ENCODE measurements at regions not wholly inside any gene's neighbourhood (a gene's known extent, or its start where the extent isn't known, plus 50 kb on each side); places are given as distances from the start of the nearest gene placed in this dataset.

- TF ChIP-seq CTCF (IDR thresholded peaks at IDR 0.05; ENCODE audit: low read depth, low read length) (no peak), EZH2phosphoT487 (IDR thresholded peaks at IDR 0.05; ENCODE audit: low read depth) (no peak)
Measured at GRCh38 chrX:140432346-140433175, 72.3 kb downstream of the SOX3 start.

Data from OCI-LY3 (cell line).